Cardiac muscle cell (in vitro differentiated cells and primary cell): ENCODE measurements at regions not wholly inside any gene's neighbourhood (a gene's known extent, or its start where the extent isn't known, plus 50 kb on each side); places are given as distances from the start of the nearest gene placed in this dataset.
A peak's percentile ranks its signal among the peaks of the same experiment; 100 is the strongest.
"Not testable (repeated sequence)": the region's sequence is repeated elsewhere in the genome, so short reads cannot be mapped to it uniquely, and the experiment has no call there.

Source experiments
- DNase-seq, 2 donors: peaks; one replicate each; pipeline versions ENCODE4 v3.0.0 to v3.0.0-alpha.2; 2010 to 2017; ENCODE audit warnings: low read depth in 1 of 2, low spot score in 1 of 2
- H3K27ac ChIP-seq: fragments of 200-600 bp; sonication (generic); 2 replicates; pipeline ENCODE4 v1.5.1; 2016
- H3K27me3 ChIP-seq: fragments of 200-600 bp; sonication (generic); 2 replicates; pipeline ENCODE4 v1.6.0; 2016; ENCODE audit warnings: control low read depth
- H3K36me3 ChIP-seq: fragments of 200-600 bp; sonication (generic); 2 replicates; pipeline ENCODE4 v1.5.1; 2016; ENCODE audit warnings: control low read depth
- H3K4me1 ChIP-seq: fragments of 200-600 bp; sonication (generic); 2 replicates; pipeline ENCODE4 v1.8.1; 2017; ENCODE audit warnings: low read depth, mild to moderate bottlenecking, mixed run types
- H3K4me3 ChIP-seq: fragments of 200-600 bp; sonication (generic); 2 replicates; pipeline ENCODE4 v1.5.1; 2016; ENCODE audit warnings: mild to moderate bottlenecking
- H3K9me3 ChIP-seq: fragments of 200-600 bp; sonication (generic); 2 replicates; pipeline ENCODE4 v1.5.1; 2017; ENCODE audit warnings: low read depth, mild to moderate bottlenecking, control low read depth
- TF ChIP-seq, protein P1 (sequence below): IDR thresholded peaks from 2 replicates; pipeline ENCODE4 v1.5.1; 2012; ENCODE audit warnings: low read depth, mild to moderate bottlenecking, low read length

DNA sequence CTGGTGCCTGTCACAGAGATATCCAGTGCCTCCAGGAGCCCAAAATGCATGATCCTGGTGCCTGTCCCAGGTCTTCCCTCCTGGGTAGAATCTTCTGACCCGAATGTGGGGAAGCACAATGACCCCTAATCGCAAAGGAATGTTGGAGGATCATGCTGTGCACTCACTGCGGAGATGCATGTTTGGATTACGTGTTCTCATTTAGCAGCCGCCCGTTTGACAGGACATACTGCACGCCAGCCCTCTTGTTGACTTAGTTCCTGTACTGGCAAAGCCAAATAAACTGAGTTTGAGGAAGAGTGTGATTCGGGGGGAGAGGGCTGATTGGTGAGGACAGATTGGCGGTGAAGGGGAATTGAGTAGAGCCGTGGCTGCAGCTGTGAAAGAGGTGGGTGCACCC lies 85.9 kb upstream of the SIM2 start:
- H3K9me3 ChIP-seq: no peaks in the 10 kb centered on the region
- no peak overlapping the region for H3K4me3 ChIP-seq
- TF ChIP-seq, protein P1, sequence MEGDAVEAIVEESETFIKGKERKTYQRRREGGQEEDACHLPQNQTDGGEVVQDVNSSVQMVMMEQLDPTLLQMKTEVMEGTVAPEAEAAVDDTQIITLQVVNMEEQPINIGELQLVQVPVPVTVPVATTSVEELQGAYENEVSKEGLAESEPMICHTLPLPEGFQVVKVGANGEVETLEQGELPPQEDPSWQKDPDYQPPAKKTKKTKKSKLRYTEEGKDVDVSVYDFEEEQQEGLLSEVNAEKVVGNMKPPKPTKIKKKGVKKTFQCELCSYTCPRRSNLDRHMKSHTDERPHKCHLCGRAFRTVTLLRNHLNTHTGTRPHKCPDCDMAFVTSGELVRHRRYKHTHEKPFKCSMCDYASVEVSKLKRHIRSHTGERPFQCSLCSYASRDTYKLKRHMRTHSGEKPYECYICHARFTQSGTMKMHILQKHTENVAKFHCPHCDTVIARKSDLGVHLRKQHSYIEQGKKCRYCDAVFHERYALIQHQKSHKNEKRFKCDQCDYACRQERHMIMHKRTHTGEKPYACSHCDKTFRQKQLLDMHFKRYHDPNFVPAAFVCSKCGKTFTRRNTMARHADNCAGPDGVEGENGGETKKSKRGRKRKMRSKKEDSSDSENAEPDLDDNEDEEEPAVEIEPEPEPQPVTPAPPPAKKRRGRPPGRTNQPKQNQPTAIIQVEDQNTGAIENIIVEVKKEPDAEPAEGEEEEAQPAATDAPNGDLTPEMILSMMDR: no peak
- no peak for DNase-seq
- H3K4me1 ChIP-seq: no peaks in the 10 kb centered on the region
- H3K27me3 ChIP-seq: peaks cover 3% of the 10 kb centered on the region
- no peak overlapping the region for H3K27ac ChIP-seq
- H3K36me3 ChIP-seq: no peaks in the 10 kb centered on the region

DNA sequence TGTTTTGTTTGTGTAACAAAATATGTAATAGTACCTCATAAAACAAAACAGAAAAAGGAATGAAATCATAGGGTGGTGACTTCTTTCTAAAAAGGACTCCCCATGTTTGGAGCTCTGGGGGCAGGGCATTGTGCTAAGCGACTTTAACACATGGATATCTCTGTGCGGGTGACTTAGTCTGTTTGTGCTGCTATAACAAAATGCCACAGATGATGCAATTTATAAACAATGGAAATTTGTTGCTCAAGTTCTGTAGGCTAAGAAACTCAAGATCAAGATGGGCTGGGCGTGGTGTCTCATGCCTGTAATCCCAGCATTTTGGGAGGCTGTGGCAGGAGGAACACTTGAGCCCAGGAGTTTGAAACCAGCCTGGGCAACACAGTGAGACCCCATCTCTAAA lies 85.4 kb upstream of the SIM2 start:
- no peak for DNase-seq
- no peaks in the 10 kb centered on the region for H3K4me1 ChIP-seq
- no peaks in the 10 kb centered on the region for H3K9me3 ChIP-seq
- H3K27ac ChIP-seq: no peak overlapping the region
- no peak overlapping the region for H3K4me3 ChIP-seq
- H3K36me3 ChIP-seq: no peaks in the 10 kb centered on the region
- TF ChIP-seq, protein P1: no peak
- H3K27me3 ChIP-seq: peaks cover 3% of the 10 kb centered on the region

DNA sequence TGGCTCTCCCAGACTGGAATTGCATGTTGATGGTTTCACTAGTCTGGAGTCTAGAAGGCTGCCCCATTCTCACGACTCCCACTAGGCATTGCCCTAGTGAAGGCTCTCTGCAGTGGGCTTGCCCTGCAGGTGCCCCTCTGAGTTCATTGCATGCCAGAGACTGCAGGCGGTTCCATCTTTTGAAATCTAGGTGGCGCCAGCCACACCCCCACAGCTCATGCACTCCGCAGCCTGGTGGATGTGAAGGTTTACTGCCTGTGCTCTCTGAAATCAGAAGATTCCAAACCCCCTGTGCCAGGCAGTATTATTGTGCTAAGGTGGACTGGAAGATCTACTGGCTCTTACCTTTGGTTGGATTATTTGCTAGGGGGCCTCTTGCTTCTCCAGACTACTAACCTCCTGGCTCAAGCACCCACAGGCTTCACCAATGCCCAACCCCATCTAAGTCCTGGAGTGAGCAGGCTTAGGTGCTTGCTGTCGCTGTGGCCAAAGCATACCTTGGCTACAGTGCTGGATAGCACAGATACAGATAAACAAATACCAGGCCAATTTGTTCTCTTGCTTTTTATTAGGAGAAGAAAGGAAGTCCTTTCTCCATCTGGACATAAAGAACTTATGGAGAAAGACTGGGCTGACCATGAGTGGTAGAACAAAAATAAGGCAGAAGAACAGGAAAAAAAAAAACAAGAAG lies 83.5 kb upstream of the SIM2 start:
- Histone ChIP-seq H3K36me3 (no peaks in the 10 kb centered on the region), H3K27me3 (peaks cover 3% of the 10 kb centered on the region), H3K4me1 (no peaks in the 10 kb centered on the region), H3K4me3 (no peak overlapping the region), H3K27ac (no peak overlapping the region), H3K9me3 (no peaks in the 10 kb centered on the region)
- DNase-seq: no peak
- TF ChIP-seq, protein P1: peak; percentile 9

DNA sequence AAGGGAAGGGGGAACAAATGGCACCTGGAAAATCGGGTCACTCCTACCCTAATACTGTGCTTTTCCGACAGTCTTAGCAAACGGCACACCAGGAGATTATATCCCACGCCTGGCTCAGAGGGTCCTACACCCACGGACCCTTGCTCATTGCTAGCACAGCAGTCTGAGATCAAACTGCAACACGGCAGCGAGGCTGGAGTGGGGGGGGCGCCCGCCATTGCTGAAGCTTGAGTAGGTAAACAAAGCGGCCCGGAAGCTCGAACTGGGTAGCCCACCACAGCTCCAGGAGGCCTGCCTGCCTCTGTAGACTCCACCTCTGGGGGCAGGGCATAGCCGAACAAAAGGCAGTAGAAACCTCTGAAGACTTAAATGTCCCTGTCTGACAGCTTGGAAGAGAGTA lies 82.1 kb upstream of the SIM2 start:
- not testable (repeated sequence) for DNase-seq, H3K36me3 ChIP-seq, H3K9me3 ChIP-seq, H3K4me1 ChIP-seq, H3K27ac ChIP-seq, H3K4me3 ChIP-seq, H3K27me3 ChIP-seq

DNA sequence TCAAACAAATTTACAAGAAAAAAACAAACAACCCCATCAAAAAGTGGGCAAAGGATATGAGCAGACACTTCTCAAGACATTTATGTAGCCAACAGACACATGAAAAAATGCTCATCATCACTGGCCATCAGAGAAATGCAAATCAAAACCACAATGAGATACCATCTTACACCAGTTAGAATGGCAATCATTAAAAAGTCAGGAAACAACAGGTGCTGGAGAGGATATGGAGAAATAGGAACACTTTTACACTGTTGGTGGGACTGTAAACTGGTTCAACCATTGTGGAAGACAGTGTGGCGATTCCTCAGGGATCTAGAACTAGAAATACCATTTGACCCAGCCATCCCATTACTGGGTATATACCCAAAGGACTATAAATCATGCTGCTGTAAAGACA lies 77.1 kb upstream of the SIM2 start:
- not testable (repeated sequence) for H3K27ac ChIP-seq, DNase-seq, H3K4me3 ChIP-seq, H3K9me3 ChIP-seq, H3K36me3 ChIP-seq, H3K27me3 ChIP-seq, H3K4me1 ChIP-seq

DNA sequence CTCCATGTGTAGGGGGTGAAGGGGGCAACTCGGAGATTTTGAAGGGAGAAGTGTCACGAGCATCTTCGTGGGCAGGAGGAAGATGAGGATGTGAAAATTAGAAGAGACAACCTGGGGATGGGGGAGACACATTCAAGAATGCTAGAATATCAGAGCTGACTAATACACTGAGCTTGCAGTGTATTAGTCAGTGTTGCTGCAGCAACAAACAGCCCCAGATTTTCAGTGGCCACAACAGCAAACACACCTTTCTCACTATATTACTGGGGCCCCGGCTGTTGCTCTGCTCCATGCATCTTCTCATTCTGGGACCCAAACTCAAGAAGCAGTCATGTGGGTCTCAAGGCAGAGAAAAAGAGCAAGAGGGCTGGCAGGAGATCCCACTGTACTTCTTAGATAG lies 74.8 kb upstream of the SIM2 start:
- H3K4me1 ChIP-seq: no peaks in the 10 kb centered on the region

More for the DNA sequence above, 74.8 kb upstream of the SIM2 start:
- TF ChIP-seq, protein P1: no peak
- DNase-seq: no peak
- Histone ChIP-seq H3K36me3 (no peaks in the 10 kb centered on the region), H3K4me3 (no peak overlapping the region), H3K9me3 (no peaks in the 10 kb centered on the region), H3K27me3 (peaks cover 11% of the 10 kb centered on the region), H3K27ac (no peak overlapping the region)
